ENCODE measurements at regions not wholly inside any gene's neighbourhood (a gene's known extent, or its start where the extent isn't known, plus 50 kb on each side); places are given as distances from the start of the nearest gene placed in this dataset.

DNA sequence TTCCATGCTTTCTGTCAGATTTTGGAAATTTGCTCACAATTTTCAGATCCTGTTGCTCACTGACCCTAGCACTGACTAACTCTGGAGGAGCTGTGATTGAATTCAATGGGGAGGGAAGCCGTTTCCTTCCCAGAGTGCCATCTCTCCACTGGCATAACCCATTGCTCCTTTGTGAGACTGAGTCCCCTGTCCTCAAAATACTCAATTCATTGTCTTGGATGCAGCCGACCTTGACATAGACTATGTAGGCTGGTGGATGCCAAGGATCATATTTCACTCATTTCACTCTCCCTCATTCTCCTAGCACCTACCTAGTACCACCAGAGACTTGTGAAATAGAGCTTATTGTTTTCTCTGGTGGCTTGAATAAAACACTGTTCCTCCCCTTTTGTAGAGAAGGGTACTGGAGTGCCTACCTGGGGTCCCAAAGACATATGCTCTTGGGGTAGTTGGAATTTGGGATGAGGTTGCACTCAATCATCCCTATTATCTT lies 511.3 kb upstream of the ZMIZ1 start:
- no peak for DNase-seq (ENCODE audit: low read depth, low spot score)

DNA sequence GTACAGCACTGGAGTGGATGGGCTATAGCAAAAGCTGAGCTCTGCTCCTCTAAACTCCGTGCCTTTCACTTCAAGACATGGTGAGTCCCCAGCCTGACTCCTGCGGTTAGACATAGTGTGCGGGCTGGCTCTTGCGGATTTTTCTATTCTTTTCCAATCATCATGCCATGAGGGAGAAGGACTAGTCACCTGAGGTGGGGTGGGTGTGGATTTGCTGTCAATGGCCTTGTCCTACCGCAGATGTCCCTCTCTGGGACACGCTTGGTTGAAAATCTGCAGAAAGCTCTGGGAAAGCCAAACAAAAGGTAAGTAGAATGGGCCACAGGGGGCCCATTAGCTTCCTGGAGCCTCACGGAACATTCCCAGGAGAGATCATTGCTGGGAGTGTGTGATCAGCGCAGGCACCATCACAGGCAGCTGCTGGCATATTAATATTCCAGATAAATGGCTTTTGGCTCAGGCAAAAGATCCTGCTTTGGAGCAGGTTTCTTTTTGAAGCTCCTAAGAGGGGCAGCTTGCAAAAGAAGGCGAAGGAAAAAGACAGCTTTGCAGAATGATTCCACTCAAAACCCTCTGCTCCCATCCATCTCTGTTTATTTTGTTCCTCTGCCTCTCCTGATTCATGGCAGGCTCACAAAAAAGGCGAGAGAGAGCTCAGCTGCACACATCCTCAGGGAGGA lies 509.0 kb upstream of the ZMIZ1 start:
- DNase-seq (ENCODE audit: low read depth, low spot score) = no peak

DNA sequence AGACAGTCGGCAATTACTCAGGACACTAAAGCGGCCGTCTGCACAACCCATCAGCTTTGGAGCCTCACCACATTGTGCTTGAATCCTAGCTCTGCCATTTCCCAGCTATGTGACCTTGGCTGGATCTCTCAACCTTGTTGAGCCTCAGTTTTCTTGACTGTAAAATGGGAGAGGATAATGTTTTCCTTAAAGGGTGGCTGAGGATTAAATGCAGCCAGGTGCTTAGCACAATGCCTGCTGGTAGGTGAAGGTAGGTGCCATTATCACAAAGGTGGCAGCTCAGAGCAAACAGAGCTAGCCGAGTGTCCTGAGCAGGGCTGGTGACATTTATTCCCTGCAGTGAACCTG lies 508.5 kb upstream of the ZMIZ1 start:
- no peak for DNase-seq (ENCODE audit: low read depth, low spot score)

DNA sequence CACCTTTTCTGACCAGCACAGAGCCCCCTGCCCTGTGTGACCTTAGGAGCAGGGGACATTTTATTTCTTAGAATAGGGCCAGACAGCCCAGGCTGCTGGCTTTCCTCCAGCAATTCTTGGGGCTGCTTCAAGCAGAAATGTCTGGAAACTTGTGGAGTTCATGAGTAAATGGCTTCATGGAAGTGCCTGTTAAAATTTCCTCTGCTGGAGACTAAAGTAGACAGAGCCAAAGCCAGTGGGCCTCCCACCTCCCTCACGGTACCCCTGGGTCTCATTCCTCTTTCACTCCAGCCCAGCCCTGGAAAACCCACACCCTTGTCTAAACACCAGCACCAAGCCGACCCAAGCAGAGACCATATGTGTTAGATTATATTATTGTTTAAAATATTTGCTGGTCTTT lies 505.5 kb upstream of the ZMIZ1 start:
- DNase-seq (ENCODE audit: low read depth, low spot score) = no peak

DNA sequence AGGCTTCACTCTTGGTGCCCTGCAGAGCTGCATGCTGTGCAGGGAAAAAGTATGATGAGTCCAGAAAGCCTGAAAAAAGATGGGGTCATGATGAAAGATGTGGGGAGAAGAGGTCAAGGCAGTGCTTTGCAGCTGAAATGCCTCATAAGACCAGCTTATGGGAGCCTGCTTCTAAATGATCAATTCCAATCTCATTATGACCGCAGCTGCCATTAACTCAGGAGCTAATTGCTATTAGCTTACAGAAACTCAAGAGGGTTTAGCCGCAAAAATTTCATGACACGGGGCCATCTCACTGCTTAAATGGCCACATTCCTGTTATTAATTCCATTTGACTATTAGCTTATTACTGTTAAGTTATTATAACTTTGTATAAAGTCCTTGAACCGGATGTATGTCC lies 502.9 kb upstream of the ZMIZ1 start:
- no peak for DNase-seq (ENCODE audit: low read depth, low spot score)

DNA sequence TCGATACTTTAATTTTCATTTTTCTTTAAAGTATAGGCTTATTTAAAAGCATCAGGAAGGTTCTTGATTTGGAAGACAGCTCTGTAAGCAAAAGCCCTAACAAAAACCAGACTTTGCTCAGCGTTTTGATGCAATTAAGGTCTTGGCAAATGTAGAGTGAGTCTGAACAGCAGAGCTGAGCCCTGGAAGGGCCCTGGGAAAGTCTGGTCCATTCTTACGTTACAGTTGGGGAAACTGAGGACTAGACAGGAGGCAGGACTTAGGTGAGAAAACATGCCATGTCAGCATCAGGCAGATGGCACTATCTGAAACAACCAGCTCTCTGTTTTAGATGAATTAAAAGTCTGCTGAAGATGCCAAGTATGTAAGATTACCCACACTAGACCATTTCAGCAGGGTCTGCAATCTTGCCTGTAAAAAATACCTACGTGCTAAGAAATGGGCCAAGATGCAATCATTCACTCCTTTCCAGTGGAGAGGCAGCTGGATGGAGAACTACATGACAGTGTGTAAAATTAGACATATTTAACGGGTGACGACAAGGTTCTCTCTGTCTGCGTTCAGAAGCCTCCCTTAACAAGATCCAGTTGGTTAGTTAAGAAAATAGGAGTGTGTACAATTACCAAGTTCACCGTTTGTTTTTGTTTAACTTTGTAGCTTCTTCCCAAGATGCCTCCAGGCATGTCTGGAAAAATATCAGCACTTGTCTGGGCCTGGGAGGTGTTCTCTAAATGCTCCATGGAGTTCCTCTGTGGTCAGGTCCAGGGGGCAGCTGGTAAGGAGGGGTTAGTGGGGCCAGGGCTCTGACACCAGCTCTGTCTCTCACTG lies 502.3 kb upstream of the ZMIZ1 start:
- no peak for DNase-seq (ENCODE audit: low read depth, low spot score)

DNA sequence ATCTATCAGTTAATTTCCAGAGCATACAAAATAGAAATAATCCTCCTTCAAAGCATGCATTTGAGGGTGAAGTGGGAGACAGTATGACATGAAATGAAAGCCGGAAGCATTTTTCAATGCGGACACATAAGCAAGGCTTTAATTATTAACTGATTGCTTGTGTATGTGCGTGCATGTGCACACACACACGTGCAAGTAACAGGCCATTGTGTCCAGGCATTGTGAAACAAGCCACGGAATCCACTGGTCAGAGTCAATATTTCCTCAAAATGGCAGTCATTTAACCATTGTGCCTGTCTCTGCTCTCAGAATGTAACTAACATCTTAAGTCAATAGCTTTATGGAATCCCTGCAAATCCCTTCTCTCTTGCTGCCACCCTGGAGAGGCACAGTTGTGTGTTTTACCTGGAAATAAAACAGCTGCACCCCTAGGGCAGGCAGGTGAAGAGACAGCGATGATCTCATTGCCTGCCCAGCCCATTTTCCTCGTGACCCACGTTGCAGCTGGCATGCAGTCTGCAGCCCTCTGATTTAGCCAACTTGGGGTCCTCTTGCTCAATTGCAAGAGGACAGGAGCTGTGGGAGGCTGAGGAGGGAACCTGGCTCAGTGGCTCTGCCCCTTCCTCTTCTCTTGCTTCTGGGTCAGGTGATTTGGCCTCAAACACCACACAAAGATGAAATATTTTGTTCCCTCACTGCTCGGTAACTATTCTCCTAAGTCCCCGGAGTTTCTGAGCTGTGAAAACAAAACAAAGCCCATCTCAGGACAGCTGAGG lies 500.9 kb upstream of the ZMIZ1 start:
- DNase-seq (ENCODE audit: low read depth, low spot score) = no peak

DNA sequence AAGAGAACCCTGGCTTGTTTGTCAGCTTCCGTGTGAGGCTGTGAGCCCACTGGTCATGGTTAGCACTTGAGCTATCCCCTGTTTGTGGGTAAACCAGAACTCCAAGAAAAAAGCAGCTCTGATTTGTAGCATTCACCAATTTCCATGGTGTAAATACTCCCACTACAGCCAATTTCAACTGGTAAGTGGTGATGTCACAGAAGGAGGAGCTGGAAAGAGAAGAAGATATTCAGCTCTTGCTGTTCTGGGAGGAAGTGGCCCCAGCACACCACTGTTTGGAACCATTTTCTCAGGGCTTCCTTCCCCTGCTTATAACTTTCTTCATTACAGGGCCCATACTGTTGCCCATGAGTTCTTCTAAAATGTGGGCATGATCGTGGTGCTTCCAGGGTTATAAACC lies 500.1 kb upstream of the ZMIZ1 start:
- DNase-seq (ENCODE audit: low read depth, low spot score) = no peak

DNA sequence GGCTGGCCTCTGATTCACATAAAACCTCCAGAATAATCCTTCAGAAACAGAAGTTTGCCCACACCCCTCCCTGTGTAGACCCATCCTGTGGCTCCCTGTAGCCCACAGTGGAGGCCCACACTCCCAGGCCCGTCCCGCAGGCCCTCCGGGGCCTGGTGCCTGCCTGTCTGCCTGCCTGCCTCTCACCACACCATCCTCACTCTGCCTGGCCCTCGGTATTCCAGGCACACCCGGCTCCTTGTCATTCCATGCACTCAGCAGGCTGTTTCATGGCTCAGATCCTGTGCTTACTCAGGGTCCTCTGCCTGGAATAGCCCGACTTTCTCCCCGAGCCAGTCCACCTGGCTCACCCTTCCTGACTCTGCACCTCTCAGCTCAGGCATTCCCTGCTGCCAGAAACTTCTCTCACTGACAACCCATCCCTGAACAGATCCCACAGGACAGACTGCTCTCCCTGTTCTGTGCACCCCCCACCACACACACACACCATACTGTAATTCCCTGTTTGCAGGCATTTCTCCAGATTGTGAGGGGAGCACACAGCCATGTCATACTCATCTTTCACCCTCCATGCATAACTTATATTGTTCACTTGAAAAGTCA lies 498.0 kb upstream of the ZMIZ1 start:
- no peak for DNase-seq (ENCODE audit: low read depth, low spot score)

DNA sequence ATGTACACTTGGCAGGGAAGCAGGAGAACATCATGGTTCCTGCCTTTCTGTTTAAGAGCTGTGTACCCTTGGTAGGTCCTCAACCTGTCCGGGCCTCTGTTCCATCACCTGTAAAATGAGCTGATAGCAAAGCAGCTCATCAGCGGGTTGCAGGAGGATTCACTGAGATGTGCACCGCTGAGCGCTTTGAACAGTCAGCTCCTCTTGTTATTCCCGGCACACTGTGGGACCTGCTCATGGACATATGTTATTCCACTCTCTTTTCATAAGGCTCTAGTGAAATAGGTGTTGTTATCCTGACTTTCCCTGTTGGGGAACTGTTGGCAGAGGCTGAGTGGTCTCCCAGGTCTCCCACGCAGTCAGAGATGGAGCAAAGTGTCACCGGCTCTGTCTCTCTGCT lies 497.5 kb upstream of the ZMIZ1 start:
- no peak for DNase-seq (ENCODE audit: low read depth, low spot score)

DNA sequence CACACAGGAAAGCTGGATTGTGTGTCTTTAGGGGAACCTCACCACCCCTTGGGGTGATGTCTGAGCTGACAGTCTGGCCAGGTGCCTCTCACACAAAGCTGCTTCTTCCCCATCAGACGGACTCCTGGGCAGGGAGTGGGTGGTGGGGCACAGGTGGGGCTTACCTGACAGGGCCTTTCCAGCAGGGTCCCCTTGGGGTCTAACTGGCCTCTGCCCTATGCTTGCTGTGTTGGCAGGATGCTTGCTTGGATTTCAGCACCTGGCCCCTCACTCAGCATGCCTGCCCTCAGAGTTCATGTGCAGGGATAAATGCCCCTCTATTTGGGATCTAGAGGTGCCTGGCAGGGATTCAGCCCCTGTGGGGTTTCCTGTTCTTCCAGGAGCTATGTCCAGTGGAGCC lies 496.9 kb upstream of the ZMIZ1 start:
- no peak for DNase-seq (ENCODE audit: low read depth, low spot score)

DNA sequence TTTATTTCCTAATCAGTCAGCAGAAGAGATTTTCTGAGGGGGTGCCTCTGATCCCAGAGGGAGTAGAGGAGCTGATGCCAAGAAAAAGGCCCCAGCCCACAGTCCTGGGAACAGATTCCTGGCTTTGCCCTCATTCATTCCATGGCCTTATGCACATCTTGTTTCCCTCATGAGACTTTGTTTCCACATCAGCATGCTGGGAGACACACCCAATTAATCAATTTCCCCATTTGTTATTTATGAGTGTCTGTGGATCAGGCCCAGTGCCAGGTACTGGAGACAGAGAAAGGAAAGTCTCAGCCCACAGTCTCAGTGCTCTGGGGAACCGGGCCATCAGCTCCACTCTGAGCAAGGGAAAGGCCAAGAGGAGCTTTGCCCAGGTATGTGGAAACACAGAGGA lies 496.2 kb upstream of the ZMIZ1 start:
- DNase-seq (ENCODE audit: low read depth, low spot score) = no peak

DNA sequence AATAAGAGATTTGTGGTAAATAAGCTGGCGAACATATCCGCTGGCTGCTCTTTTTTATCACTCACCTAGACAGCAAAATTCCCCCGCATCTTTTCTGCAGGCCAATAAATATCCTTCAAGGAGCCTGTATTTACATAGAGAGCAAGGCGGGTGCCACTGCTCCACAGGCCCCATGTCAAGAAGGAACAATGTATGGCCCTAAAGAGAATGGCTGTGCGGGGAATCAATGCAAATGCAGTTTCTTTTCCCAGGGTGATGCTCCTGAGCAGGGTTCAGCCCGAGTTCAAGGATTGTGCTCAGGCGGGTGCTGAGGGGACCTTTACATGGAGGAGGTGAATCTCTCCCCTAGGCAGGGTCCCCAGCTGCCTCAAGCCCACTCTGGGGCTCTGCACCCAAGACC lies 494.2 kb upstream of the ZMIZ1 start:
- DNase-seq (ENCODE audit: low read depth, low spot score) = no peak

DNA sequence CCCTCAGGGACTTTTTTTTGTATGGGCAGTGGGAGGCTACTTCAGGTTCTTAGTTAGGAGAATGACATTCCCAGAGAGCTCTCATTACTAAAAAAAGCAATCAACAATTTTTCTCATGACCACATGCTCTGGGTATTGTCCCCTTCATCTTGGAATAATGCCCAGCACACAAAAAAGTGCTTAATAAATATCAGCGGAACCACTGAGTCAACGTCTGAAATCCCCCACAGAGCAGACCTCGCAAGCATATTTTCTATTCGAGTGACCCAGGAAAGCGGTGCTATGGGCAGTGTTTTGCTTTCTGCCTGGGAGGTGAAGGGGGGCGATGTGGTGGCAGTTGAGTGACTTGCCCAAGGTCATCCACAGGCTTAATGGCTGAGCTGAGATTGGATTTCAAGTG lies 493.4 kb upstream of the ZMIZ1 start:
- DNase-seq (ENCODE audit: low read depth, low spot score) = no peak

DNA sequence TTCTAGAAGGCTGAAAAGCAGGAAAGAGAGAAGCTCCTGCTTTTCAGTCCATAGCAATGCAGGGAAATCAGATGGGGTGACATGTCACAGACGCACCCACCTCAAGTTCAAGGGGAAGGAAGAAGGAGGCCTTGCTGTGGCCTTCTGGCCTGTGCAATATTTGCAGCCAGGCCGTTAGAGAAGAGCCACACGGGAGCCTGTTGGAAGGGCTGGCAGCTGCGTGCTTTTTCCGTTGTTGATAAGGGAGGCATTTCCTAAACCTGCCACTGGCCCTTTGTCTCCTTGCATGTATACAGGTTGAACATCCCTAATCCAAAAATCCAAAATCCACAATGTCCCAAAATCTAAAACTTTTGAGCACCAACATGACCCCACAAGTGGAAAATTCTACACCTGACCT lies 492.5 kb upstream of the ZMIZ1 start:
- no peak for DNase-seq (ENCODE audit: low read depth, low spot score)

DNA sequence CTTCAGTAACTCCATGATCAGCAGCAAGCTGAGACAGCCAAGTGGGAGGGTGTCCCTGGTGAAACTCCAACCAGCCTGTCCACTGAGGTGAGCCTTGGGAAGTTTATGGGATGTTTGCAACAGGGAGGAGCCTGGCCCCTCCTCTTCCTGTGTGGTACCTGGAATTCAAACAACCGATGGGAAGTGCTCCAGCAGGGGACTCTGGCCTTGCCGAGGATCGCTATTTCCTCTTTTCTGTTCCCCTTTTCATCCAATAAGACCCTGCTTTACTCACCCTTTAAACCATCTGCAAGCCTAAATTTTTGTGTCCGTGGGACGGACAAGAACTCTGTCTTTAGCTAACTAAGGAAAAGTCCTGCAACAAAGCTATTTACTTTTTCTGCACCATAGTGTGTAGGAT lies 491.1 kb upstream of the ZMIZ1 start:
- no peak for DNase-seq (ENCODE audit: low read depth, low spot score)

DNA sequence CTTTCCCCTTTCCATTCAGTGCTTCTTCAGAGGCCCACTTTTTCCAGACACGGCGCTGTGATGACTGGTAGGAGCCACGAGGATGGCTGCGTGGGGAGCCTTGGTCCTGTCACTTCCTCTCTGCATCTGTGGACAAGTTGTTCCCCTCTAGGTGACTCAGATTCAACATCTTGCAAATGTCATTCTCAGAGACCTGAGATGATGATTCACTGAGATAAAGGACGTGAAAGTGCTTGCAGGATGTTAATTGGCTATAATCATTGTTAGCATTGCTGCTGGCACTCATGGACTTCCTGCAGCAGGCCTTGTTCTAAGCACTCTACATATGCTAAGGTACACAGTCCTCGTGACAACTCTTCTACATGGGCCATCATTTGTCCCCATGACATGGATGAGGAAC lies 489.8 kb upstream of the ZMIZ1 start:
- no peak for DNase-seq (ENCODE audit: low read depth, low spot score)

DNA sequence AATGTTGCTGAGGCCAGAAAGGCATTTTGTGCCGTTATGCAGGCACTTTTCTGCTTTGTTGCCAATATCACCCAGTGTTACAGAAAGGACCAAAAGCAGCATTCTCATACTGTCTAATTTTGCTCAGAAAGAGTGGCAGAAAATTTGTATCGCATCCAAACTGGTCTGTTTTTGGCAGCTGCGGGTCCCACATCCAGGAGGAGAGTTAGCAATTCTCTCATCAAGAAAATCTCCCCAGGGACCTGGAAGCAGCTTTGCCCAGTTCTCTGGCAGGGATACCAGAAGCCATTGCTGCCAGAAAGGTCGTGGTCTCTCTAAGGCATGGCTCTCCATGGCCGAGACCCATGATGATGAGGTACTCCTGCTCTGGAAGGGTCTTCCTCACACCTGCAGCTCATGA lies 489.2 kb upstream of the ZMIZ1 start:
- DNase-seq (ENCODE audit: low read depth, low spot score) = no peak

DNA sequence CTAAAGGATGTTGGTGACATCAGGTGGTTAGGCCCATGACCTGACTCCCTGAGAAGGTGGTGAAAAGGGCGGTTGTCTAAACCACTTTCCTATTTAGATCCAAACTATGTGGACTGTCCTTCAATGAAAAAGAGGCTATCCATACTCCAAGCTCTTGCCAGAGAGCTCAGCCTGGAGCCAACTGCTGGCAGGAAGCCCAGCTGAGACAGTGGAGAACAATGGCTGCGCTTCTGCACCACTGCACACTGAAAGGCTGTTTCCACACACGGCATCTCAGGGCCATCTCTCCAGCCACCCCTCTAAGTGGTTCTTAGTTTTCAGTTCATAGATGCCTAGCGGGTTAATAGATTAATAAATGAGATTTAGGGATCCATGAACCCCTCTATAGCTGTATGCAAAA lies 488.8 kb upstream of the ZMIZ1 start:
- no peak for DNase-seq (ENCODE audit: low read depth, low spot score)

DNA sequence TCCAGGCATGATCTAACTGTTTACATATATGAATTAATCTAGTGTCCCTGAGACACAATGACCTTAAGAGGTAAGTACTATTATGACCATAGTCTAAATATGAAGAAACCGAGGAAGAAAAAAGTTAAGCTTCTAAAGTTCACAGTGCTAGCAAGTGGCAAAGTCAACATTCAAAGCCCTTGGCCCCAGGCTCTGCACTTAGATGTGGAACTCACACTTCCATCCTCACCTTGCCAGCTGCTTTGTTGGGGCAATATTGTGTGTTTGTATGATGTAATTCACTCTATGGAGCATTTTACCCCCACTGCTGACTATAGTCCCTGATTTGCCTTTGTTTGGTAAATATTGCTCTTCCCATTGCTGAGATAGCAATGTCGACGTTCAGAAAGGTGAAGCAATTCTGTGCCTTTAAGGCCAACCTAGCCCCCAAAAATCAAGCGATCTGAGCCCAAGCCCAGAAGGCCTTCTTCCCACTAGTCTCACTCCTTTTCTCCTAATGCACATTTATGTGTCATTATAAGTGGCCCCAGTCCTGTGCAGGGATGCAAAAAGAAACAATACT lies 487.6 kb upstream of the ZMIZ1 start:
- no peak for DNase-seq (ENCODE audit: low read depth, low spot score)

DNA sequence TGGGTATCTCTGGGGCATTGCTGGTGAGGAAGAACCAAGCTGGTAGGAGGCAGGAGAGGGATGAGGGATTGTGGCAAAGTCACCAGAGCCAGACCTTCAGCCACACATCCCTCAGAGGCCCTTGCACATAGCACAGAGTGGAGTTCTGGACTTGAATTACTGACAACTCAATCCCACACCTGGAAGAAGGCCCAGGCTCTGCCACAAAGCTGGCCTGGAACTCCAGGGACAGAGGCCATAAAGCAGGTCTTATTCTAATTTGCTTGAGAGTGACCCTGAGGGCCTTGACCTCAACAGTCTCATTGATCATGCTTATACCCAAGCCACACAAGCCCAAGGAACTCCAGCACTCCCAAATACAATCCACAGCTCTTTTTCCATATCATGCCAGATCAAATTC lies 486.2 kb upstream of the ZMIZ1 start:
- no peak for DNase-seq (ENCODE audit: low read depth, low spot score)

DNA sequence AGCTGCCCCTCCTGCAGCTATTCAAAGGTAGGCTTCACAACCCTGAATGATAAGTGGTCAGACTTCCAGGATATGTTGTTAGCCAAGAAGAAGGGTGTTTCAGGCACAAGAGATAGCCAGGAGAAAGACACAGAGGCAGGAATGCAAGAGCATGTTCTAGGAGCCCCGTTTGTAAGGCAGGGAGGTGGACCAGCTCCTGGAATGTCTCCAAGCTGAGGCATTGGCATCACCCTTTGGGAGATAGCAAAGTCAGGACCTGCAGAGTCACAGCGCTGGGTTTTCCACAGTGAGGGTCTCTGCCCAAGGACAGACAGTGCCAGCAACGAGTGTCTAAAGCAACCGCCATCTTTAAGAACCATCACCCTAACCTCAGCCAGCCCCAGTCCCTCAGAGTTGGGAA lies 484.5 kb upstream of the ZMIZ1 start:
- DNase-seq (ENCODE audit: low read depth, low spot score) = no peak
